NB4 (cell line): ENCODE measurements at regions not wholly inside any gene's neighbourhood (a gene's known extent, or its start where the extent isn't known, plus 50 kb on each side); places are given as distances from the start of the nearest gene placed in this dataset.

Source experiments
- MAX ChIP-seq: IDR thresholded peaks from 2 replicates; pipeline ENCODE4 v1.6.1; 2011; ENCODE audit warnings: low read depth, low read length
- MYC ChIP-seq: IDR thresholded peaks from 2 replicates; pipeline ENCODE4 v1.6.1; 2011; ENCODE audit warnings: low read depth, low read length
- POLR2A ChIP-seq: IDR thresholded peaks from 2 replicates; pipeline ENCODE4 v1.6.1; 2011; ENCODE audit warnings: mild to moderate bottlenecking; ENCODE audit not compliant: insufficient read length; ENCODE audit errors: extremely low read depth
- TF ChIP-seq, protein P1 (sequence below): IDR thresholded peaks from one replicate; pipeline ENCODE4 v1.5.1; 2012; ENCODE audit warnings: low read depth, low read length

GRCh38 chr2:2850859-2851258 is 519.8 kb upstream of the MYT1L start:
- TF ChIP-seq, protein P1, sequence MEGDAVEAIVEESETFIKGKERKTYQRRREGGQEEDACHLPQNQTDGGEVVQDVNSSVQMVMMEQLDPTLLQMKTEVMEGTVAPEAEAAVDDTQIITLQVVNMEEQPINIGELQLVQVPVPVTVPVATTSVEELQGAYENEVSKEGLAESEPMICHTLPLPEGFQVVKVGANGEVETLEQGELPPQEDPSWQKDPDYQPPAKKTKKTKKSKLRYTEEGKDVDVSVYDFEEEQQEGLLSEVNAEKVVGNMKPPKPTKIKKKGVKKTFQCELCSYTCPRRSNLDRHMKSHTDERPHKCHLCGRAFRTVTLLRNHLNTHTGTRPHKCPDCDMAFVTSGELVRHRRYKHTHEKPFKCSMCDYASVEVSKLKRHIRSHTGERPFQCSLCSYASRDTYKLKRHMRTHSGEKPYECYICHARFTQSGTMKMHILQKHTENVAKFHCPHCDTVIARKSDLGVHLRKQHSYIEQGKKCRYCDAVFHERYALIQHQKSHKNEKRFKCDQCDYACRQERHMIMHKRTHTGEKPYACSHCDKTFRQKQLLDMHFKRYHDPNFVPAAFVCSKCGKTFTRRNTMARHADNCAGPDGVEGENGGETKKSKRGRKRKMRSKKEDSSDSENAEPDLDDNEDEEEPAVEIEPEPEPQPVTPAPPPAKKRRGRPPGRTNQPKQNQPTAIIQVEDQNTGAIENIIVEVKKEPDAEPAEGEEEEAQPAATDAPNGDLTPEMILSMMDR: no peak
- TF ChIP-seq MAX (no peak), POLR2A (no peak), MYC (no peak)
